ENCODE measurements at regions not wholly inside any gene's neighbourhood (a gene's known extent, or its start where the extent isn't known, plus 50 kb on each side); places are given as distances from the start of the nearest gene placed in this dataset.

GRCh38 chr1:187229496-187229895 lies 400.7 kb downstream of the PLA2G4A start:
- TF ChIP-seq, protein P1, sequence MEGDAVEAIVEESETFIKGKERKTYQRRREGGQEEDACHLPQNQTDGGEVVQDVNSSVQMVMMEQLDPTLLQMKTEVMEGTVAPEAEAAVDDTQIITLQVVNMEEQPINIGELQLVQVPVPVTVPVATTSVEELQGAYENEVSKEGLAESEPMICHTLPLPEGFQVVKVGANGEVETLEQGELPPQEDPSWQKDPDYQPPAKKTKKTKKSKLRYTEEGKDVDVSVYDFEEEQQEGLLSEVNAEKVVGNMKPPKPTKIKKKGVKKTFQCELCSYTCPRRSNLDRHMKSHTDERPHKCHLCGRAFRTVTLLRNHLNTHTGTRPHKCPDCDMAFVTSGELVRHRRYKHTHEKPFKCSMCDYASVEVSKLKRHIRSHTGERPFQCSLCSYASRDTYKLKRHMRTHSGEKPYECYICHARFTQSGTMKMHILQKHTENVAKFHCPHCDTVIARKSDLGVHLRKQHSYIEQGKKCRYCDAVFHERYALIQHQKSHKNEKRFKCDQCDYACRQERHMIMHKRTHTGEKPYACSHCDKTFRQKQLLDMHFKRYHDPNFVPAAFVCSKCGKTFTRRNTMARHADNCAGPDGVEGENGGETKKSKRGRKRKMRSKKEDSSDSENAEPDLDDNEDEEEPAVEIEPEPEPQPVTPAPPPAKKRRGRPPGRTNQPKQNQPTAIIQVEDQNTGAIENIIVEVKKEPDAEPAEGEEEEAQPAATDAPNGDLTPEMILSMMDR (IDR thresholded peaks at IDR 0.05; ENCODE audit: low read length) = no peak
- no peak for TF ChIP-seq EZH2 (IDR thresholded peaks at IDR 0.05; ENCODE audit: borderline replicate concordance, low read length)
